ENCODE measurements at regions not wholly inside any gene's neighbourhood (a gene's known extent, or its start where the extent isn't known, plus 50 kb on each side); places are given as distances from the start of the nearest gene placed in this dataset.

DNA sequence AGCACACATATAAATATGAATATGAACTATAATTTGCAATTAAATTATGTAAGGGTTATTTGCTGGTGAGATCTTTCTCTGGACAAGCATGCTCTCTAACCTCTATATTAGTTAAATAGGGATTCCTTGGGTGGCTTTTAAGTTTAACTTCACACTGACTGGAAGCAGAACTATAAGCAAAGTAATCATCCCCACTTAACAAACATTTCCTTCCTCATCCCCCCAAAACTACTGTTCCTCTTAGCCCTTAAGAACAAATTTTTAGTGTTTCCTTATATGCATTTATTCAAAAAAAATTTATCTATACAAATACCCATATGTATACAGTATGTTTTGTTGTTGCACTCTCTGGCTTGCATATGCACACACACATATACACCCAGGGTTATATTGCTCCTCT lies 512.1 kb upstream of the MEF2C start:
- in situ Hi-C loops (cut with HindIII; ENCODE audit: low sequenced_read_pairs): no loop called here

DNA sequence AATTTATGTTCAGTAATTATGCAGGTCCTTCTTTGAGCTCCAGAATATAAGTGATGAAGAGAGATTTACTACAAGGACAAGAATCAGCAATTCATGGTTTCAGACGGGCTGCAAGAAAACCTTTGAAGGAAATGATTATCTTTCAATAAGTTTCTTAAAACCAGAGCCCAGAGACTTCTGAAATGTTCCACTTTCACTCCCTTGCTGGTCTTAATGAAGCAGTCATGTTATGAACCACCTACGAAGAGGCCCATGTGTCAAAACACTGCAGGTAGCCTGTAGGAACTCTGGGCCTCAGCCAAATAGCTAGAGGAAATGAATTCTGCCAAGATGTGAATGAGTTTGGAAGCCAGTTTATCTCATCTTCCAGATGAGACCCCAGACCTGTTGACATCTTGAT lies 505.9 kb upstream of the MEF2C start:
- in situ Hi-C loops (cut with HindIII; ENCODE audit: low sequenced_read_pairs): no loop called here

DNA sequence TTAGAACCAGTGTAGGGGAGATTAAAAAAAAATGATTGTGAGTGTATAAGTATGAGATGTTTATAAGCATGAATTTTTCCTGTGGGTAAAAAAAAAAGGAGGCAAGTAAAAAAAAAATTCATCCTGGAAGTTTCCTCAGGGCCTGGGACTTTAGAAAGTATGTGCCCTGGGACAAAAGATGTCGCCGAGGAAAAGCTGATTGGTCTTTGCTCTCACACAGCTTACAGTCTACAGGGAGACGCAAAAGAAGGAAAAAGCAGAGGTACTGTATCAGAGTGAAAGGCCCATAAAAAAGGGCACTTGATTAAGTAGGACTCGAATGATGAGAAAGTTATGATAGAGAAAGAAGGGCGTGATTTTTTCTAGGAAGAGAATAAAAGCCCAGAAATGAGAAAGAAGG lies 501.4 kb upstream of the MEF2C start:
- in situ Hi-C loops (cut with HindIII; ENCODE audit: low sequenced_read_pairs): no loop called here

DNA sequence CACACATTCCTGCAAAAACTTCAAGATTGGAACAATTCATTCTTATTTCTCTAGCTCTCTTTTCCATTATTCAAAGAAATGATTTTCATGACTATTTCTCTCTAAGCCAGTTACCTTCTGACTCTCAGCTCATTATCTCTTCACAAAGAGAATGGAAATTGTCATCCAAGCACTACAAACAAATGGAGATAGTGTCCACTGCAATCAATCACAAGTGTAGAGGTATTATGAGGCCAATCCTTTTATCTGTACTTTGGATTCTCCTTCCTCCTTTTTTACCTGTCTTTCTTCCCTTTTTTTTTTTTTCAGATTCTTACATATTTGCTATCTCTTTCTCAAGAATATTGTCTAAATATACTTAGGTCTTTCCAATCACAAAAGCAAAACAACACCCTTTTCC lies 497.7 kb upstream of the MEF2C start:
- in situ Hi-C loops (cut with HindIII; ENCODE audit: low sequenced_read_pairs): no loop called here

DNA sequence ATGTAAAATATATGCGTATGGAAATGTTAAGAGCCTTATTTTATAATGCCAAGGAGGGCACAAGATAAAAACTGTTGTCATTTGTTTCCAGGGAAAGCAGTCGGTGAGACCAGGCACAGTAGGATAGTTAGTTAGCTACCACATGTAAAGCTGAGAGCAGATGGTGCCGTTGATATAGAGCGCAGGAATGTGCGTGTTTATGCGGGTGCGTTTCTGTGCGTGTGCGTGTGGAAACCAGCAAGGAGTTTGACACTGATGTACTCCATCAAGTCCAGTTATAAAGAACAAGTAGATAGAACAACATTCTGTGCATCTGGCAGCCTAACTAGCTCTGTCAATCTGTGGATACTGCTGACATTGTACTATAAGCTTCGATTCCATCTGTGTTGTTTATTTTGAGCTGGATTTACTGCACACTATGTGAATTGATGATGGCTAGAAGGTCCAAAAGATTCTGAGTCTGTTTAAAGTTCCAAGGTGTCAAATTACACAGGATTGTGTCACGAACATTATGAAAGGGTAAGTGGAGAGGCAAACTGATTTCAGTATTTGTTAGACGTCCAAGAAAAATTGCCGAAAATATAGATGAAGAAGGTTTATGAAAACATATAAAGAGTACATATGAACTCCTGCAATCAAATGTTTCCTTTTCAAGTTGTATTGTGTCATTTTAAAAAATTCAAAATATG lies 494.9 kb upstream of the MEF2C start:
- in situ Hi-C loops (cut with HindIII; ENCODE audit: low sequenced_read_pairs): no loop called here

DNA sequence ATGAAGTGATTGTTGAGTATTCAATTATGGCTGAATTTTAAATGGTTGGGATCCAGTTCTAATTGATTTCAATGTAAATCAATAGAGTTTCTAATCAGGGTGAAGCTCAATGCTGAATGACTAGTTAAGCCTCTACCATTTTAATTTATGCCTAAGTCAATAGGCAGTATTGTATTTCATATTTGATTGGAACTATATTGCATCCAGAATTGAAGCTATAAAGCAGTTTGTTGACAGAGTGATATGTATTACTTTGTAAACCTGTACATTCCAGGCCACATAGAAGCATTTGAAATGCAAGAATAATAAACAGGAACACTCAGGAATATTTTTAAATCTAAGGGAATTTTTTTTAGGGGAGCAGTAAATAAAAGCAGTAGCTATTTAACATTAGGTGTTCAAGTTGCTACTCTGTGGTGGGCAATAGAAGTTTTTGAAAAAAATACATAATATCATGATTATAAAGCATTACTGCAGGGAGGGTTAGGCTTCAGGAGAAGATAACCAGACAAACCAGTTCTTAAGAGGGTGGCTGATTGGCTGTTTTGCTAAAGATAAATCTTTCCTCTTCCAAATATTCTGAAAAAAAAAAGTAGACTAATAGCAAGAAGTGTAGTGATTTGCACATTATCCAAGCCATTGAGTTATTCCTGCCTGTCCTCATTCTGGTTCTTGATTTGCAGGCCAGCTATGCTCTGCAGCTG lies 492.0 kb upstream of the MEF2C start:
- in situ Hi-C loops (cut with HindIII; ENCODE audit: low sequenced_read_pairs): no loop called here

DNA sequence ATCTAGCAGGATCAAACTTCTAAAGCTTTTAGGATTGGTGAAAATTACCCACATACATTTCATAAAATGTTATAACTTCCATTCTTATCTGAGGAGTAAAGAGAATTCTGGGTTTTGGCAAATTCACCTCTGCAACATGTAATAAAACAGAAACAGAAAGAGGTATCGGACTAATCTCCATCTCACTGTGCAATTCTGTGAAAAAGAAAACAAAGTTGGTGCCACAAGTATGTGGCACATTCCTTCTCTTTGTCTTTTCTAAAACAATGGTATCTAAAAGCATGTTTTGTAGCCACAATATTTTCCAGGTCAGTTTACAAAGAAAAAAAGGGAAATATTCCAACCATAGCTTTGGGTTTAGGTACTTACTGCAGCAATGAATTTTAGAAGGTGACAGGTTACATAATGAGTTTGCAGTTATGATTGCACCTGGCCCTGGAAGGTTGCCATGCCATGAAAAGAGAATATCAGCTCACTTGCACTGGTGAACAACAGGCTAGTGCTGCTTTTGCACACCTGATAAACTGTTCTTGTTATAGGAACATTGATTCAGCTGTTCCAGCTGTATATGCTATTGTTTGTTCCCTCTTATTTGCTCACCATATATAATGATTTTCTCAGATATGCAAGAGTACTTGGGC lies 491.3 kb upstream of the MEF2C start:
- in situ Hi-C loops (cut with HindIII; ENCODE audit: low sequenced_read_pairs): no loop called here

DNA sequence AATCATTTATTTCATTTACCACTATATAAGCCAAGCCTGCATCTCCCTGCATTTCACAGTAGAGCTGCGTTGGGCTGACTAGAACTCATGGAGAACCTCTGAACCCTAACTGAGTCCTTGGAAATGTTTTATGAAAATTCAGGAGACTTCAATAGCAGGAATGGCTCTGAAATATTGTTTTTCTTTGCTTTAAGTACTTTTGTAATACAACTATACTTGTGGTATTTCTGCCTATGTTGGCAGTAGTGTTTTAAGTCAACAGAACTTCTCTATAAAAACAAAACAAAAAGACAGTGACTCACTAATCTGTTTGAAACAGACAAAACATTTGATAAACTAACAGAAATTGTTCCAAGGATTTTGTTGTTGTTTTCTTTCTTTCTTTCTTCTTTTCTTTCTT lies 489.2 kb upstream of the MEF2C start:
- in situ Hi-C loops (cut with HindIII; ENCODE audit: low sequenced_read_pairs): no loop called here

DNA sequence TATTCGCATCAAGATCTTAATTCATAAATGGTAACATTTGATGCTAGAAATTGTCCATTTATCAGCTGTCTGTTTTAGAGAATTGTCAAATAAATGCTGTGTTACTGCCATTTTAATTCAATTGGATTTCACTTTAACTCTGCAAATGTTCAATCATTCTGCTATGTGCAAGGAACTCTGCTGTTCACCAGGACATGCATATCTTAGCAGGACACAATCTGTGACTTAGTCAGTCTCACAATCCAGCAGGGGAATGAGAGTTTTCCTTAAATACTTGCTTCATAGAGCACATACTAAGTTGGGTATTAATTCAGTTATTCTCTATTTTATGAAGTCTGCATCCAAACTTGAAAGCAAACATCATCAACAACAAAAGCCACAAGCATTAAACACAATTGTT lies 488.7 kb upstream of the MEF2C start:
- in situ Hi-C loops (cut with HindIII; ENCODE audit: low sequenced_read_pairs): no loop called here

DNA sequence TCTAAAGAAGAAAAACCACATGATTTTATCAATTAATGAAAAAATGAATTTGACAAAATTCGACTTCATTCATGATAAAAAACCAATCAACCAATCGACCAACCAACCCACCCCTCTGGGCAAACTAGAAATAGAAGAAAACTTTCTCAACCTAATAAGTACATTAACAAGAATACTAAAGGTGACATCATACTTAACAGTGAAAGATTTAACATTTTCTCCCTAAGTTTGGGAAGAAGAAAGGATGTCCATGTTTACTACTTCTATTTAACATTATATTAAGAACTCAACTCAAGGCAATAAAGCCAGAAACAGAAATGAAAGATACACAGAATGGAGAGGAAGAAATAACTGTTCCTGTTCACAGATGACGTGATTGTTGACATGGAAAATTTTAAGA lies 476.1 kb upstream of the MEF2C start:
- in situ Hi-C loops (cut with HindIII; ENCODE audit: low sequenced_read_pairs): no loop called here

DNA sequence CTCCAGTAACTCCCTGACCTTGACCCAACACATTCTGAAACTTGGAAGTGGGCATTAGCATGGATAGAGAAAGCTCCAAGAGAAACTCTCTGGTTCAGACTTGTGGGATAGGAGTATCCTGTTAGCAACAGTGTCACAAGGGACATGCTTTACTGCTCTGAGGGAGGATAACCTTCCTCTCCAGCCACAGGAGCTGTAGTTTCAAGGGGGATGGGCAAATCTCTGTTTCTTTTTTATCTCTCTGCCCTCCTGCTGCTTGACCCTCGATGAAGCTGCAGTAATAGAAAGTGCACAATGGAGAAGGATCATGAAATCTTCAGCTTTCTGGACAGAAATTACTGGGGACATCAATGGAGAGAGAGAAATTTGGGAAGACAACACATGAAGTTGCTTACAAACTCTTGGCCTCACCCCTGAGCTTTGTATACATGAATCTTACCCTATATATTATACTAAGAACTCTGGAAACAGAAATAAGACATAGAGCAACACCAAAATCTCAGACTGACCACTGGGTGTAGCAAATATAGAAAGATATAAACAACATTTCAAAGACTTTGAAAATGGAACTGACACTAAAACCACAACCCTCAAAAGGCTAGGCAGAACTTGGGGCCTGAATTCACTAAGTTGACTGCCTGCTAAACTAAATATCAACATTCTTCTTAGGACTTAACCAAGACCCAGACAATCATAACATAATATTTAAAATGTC lies 471.0 kb upstream of the MEF2C start:
- in situ Hi-C loops (cut with HindIII; ENCODE audit: low sequenced_read_pairs): no loop called here

DNA sequence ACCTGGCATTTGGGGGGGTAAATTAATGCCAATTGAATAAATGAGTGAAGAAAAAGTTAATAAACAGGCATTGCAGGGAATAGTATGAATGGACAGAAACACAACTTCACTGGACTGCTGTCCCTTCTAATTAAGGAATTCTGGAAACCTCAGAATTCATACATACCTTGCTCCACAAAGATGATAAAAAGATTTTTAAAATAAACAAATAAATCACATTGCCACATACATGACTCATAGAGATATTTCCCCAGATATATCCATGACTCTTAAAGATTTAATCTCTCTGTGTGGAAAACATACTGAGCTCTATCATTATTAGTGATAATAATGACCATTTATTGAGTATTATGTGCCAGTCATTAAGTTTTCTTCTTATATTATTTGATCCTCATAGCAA lies 469.0 kb upstream of the MEF2C start:
- in situ Hi-C loops (cut with HindIII; ENCODE audit: low sequenced_read_pairs): no loop called here

DNA sequence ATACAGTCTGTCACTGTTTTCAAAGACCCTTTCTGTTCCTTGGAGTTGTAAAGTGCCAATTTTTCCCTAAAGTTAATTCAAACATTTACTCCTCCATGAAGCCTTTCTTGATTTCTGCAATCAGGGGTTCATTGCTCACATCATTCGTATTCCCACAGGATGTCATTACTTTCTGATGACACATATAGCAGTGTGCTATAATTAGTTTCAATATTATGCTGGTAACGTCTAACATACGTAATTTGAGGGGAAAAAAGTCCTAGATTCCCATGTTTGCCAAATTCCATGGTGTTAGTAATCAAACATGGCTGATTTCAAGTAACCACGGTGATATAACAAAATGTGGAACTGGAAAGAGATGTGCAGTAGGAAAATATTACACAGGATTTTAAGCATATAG lies 468.2 kb upstream of the MEF2C start:
- in situ Hi-C loops (cut with HindIII; ENCODE audit: low sequenced_read_pairs): no loop called here

DNA sequence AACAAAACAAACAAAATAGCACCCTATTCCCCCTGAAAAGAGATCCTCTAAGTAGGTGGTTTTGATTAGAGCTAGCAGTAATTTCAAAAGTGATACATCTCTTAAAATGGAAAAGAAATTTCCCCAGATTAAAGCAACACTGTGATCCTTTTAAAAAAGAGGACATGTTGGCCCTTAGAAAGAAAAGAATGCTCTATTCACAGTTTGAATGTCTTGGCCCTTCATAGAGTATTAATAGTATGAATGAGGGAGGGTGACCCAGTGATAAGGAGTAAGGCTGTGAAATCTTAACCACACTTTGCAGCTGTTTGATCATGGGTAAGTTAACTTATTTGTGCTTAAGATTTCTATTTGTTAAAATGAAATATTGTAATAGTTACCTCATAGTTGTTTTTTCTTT lies 467.7 kb upstream of the MEF2C start:
- in situ Hi-C loops (cut with HindIII; ENCODE audit: low sequenced_read_pairs): no loop called here

DNA sequence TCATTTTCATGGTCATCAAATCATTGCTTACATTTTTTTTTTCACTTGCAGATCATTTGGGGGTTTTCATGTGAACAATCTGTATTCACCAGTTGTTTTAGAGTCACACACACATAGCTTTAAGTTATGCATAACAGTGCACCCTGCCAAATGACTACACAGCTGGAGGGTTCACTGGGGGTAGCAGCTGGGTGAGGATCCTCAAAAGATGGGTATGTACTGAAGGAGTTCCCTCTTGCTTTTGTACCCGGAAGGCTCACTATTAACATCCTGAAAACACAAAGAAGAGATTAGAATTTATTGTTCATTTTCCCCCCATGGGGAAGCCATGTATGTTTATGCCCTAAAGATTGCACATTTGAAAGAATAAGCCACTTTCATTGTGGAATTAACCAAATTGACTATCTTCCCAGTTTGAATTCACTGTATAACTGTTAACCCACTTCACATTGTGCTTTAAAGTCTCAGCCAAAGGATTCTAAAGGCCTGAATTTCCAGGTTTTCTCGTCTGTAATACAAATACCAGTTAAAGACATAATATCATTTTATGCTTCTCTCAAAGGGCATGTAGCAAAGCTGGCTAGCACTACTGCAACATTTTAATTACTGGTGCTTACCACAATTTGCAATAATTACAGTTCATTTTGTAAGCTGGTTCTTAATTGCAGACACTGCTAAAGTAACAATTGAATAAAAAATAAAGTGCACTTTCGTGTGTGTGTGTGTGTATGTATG lies 466.4 kb upstream of the MEF2C start:
- in situ Hi-C loops (cut with HindIII; ENCODE audit: low sequenced_read_pairs): no loop called here

DNA sequence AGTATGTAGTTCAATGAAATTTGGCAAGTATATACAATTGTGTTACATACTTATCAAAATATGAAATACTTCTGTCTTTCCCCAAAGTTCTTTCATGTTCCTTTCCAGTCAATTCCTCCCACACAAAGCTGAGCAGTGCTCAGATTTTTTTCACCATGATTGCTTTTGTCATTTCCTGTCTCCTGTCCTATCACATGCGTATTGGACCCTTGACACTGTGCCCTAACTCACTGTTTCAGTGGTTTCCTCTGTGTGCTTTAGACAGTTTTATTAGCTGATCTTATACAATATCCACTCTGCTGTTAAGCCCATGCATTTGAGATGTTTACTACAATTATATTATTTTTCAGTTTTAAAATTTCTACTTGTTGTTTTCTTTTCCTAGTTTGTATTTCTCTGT lies 463.6 kb upstream of the MEF2C start:
- in situ Hi-C loops (cut with HindIII; ENCODE audit: low sequenced_read_pairs): no loop called here

DNA sequence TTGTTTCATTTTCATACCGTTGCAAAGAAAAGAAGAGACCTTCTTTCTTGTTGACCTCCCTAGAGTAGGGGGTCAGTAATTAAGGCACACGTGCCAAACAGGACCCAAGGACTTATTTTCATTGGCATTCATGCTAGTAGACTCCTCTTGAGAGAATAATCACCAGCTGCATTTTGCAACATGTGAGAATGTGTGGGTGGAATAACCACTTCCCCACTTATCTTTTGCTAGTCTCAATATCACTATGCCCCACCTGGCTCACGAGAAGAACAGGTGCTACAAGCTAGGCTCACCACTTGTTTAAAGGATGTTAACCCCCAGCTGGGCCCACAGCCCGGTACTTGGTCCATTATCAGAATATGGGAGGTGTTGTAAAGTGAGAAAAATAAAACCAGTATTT lies 460.7 kb upstream of the MEF2C start:
- in situ Hi-C loops (cut with HindIII; ENCODE audit: low sequenced_read_pairs): loop anchor here (5.0 kb wide), 1 partner anchor 56 kb away; no protein-coding TSS in a partner anchor

DNA sequence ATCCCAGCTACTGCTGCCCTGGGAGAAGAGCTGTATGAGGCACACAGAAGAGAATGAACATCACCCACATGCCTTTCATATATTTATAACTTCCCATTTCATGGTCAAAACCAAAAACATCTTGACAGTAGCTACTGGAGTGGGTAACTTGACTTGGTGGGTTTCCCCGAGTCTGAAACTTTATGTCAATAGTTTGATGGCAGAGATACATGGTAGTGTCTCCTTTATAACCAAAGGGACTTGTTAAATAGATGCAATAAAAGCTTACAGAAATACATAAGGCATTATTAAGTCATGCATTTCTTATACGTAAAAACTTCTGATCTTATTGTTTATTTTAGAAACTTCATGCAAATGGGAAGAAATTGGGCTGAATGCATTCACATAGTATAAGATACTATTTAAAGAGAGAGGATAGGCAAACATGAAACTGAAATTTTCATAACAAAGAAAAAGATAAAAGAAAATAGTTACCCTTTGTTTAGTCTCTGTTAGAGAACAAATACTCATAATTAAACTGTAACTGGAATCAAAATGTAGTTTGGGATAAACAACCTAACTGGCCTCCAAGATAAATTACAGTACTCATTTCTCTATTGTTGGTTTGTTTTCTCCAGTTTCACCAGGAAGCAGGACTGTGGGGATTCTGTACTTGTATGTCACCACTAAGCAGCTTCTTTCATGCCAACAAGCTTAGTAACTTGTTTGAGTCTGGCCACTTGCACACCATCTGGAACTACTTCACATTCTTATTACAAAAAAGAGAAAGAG lies 459.3 kb upstream of the MEF2C start:
- in situ Hi-C loops (cut with HindIII; ENCODE audit: low sequenced_read_pairs): loop anchor here (5.0 kb wide), 1 partner anchor 55 kb away; no protein-coding TSS in a partner anchor

DNA sequence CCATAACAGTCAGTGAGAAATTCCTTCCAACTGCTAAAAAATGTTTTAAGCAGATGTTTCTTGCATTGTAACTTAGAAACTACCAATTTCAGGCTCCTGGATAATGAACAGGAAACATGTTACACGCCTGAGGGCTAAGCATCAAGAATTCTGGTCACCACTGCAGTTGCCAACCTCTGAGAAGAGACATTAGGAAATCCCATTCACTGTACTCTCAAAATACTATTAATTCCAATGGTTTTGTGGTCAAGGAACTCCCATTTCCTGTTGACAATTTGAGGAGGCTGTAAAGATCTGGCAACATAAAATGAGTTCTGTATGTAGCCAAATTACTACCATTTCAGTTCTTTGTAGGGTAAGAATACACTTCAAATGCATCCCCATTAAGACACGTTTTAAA lies 456.0 kb upstream of the MEF2C start:
- in situ Hi-C loops (cut with HindIII; ENCODE audit: low sequenced_read_pairs): no loop called here

DNA sequence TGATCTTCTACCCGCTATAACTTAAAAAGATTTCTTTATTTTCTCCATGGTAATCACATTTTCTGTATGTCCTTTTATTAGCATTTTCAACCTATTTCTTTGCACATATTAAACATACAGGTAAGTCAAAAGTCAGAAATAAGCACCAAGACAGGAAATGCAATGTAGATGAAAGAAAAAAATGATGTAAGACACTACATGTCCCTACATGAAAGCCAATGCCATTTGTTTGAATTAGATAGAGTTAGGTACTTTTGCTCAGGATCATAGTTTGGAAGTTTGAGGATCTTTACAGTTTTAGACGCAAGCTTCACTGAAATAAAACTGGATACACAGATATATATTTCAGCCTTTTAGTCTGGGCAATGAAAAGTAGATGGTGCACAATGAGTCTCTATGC lies 453.1 kb upstream of the MEF2C start:
- in situ Hi-C loops (cut with HindIII; ENCODE audit: low sequenced_read_pairs): no loop called here

Measured in endothelial cell of hepatic sinusoid (primary cell).